SK-N-SH (cell line): ENCODE measurements at regions not wholly inside any gene's neighbourhood (a gene's known extent, or its start where the extent isn't known, plus 50 kb on each side); places are given as distances from the start of the nearest gene placed in this dataset.

Experiments
- CTCF ChIA-PET: fragments of 300-600, 350-600 bp; formaldehyde crosslinking; extraction: SDS; loops from one replicate; lab custom pipeline; 2021; lab: Yijun Ruan, JAX
- POLR2A ChIA-PET: fragments of 350-600 bp; sonication (Branson Sonifier 250); formaldehyde crosslinking; extraction: SDS; loops from one replicate; lab custom pipeline; 2020; ENCODE audit warnings: antibody characterized with exemption, inconsistent platforms; lab: Yijun Ruan, JAX
- DNase-seq: peaks from one replicate; pipeline ENCODE4 v3.0.0; 2012
- H2AFZ ChIP-seq: fragments of 200-600 bp; sonication (generic); 2 replicates; pipeline ENCODE4 v1.8.1; 2016; ENCODE audit warnings: antibody characterized with exemption, mild to moderate bottlenecking, low read depth
- H3F3A ChIP-seq: fragments of 200-600 bp; sonication (generic); replicated peaks from 2 replicates; pipeline ENCODE3; 2016; ENCODE audit warnings: antibody characterized with exemption, mild to moderate bottlenecking; ENCODE audit not compliant: insufficient read depth
- H3K27ac ChIP-seq, 2 experiments: fragments of 200-500 bp in 1 of 2; fragments of 200-600 bp in 1 of 2; sonication (Bioruptor generic) in 1 of 2; sonication (generic), shearing (Covaris generic) in 1 of 2; 2 replicates each; pipeline versions ENCODE4 v1.5.1 to v1.6.1; 2014 to 2016; ENCODE audit warnings: low read depth in 2 of 2, inconsistent platforms in 1 of 2, low read length in 1 of 2, mild to moderate bottlenecking in 1 of 2, mixed read lengths in 1 of 2
- H3K27me3 ChIP-seq: fragments of 200-600 bp; sonication (generic), shearing (Covaris generic); 2 replicates; pipeline ENCODE4 v1.6.1; 2016; ENCODE audit warnings: mixed run types; ENCODE audit not compliant: insufficient read depth
- H3K36me3 ChIP-seq, 2 experiments: fragments of 200-500 bp in 1 of 2; fragments of 200-600 bp in 1 of 2; sonication (Bioruptor generic) in 1 of 2; sonication (generic) in 1 of 2; replicated peaks in 1 of 2; 2 replicates each; pipeline versions ENCODE3 to v1.5.1; 2014 to 2016; ENCODE audit warnings: low read length in 1 of 2, mild to moderate bottlenecking in 1 of 2; ENCODE audit not compliant: insufficient read depth in 2 of 2, control insufficient read depth in 1 of 2
- H3K4me1 ChIP-seq, 2 experiments: fragments of 200-500 bp in 1 of 2; fragments of 200-600 bp in 1 of 2; sonication (Bioruptor generic) in 1 of 2; sonication (generic), shearing (Covaris generic) in 1 of 2; 2 replicates each; pipeline versions ENCODE4 v1.5.1 to v1.6.1; 2014 to 2016; ENCODE audit warnings: low read depth in 1 of 2, low read length in 1 of 2, mixed run types in 1 of 2; ENCODE audit not compliant: insufficient read depth in 2 of 2, control insufficient read depth in 1 of 2
- H3K4me2 ChIP-seq: fragments of 200-600 bp; sonication (generic), shearing (Covaris generic); 2 replicates; pipeline ENCODE4 v1.6.1; 2017; ENCODE audit warnings: mixed run types
- H3K4me3 ChIP-seq, 2 experiments: fragments of 200-500 bp in 1 of 2; fragments of 200-600 bp in 1 of 2; sonication (Bioruptor generic) in 1 of 2; sonication (generic), shearing (Covaris generic) in 1 of 2; 2 replicates each; pipeline versions ENCODE4 v1.5.1 to v1.8.1; 2014 to 2016; ENCODE audit warnings: low read depth in 2 of 2, inconsistent platforms in 1 of 2, low read length in 1 of 2, mild to moderate bottlenecking in 1 of 2, mixed read lengths in 1 of 2, moderate library complexity in 1 of 2
- H3K79me2 ChIP-seq: fragments of 200-600 bp; sonication (generic); 2 replicates; pipeline ENCODE4 v1.8.1; 2017; ENCODE audit warnings: mild to moderate bottlenecking; ENCODE audit not compliant: insufficient read depth
- H3K9ac ChIP-seq: fragments of 200-600 bp; sonication (generic); 2 replicates; pipeline ENCODE4 v1.6.1; 2017; ENCODE audit warnings: mixed run types
- H3K9me2 ChIP-seq: fragments of 200-600 bp; sonication (generic); 2 replicates; pipeline ENCODE4 v1.6.1; 2017; ENCODE audit warnings: mixed run types
- H3K9me3 ChIP-seq: fragments of 200-600 bp; sonication (generic); 2 replicates; pipeline ENCODE4 v1.6.1; 2017; ENCODE audit warnings: mixed run types, mild to moderate bottlenecking, moderate library complexity
- H4K20me1 ChIP-seq: fragments of 200-600 bp; sonication (generic); 2 replicates; pipeline ENCODE4 v1.6.1; 2017; ENCODE audit warnings: mild to moderate bottlenecking, mixed run types; ENCODE audit not compliant: insufficient read depth
- CHD2 ChIP-seq: fragments of 150-350 bp; IDR thresholded peaks from 2 replicates; pipeline ENCODE4 v1.6.1; 2018; ENCODE audit warnings: low read length; ENCODE audit not compliant: partially characterized antibody
- EP300 ChIP-seq, 2 experiments: IDR thresholded peaks; 2 replicates each; pipeline versions ENCODE4 v1.4.0 to v1.6.1; 2012; ENCODE audit warnings: borderline replicate concordance in 1 of 2, low read depth in 1 of 2, low read length in 1 of 2
- FOSL2 ChIP-seq: IDR thresholded peaks from 2 replicates; pipeline ENCODE4 v1.4.0; 2012; ENCODE audit warnings: low read depth, mild to moderate bottlenecking, moderate library complexity, borderline replicate concordance
- GABPA ChIP-seq: IDR thresholded peaks from 2 replicates; pipeline ENCODE4 v1.4.0; 2012; ENCODE audit warnings: low read depth, mild to moderate bottlenecking
- GATA2 ChIP-seq: sonication (generic); formaldehyde crosslinking; IDR thresholded peaks from 2 replicates; pipeline ENCODE4 v1.5.0; 2020; ENCODE audit warnings: mild to moderate bottlenecking, missing genetic modification reagents
- JUND ChIP-seq: IDR thresholded peaks from 2 replicates; pipeline ENCODE4 v1.4.0; 2012
- MAX ChIP-seq: IDR thresholded peaks from 2 replicates; pipeline ENCODE4 v1.4.0; 2012; ENCODE audit warnings: low read depth
- MXI1 ChIP-seq: IDR thresholded peaks from 2 replicates; pipeline ENCODE4 v1.6.1; 2012; ENCODE audit warnings: mild to moderate bottlenecking, low read depth, low read length, improper control_type of control experiment
- NFIC ChIP-seq: IDR thresholded peaks from 2 replicates; pipeline ENCODE4 v1.4.0; 2012; ENCODE audit warnings: borderline replicate concordance
- RAD21 ChIP-seq: IDR thresholded peaks from 2 replicates; pipeline ENCODE4 v1.6.1; 2012; ENCODE audit warnings: mild to moderate bottlenecking, low read length
- RCOR1 ChIP-seq: fragments of 150-350 bp; IDR thresholded peaks from 2 replicates; pipeline ENCODE4 v1.6.1; 2017; ENCODE audit warnings: antibody characterized with exemption, low read length
- SMC3 ChIP-seq: IDR thresholded peaks from 2 replicates; pipeline ENCODE4 v1.6.1; 2012; ENCODE audit warnings: low read depth, low read length, improper control_type of control experiment
- TCF12 ChIP-seq: IDR thresholded peaks from 2 replicates; pipeline ENCODE4 v1.4.0; 2012
- TEAD4 ChIP-seq: IDR thresholded peaks from 2 replicates; pipeline ENCODE4 v1.4.0; 2012; ENCODE audit warnings: mild to moderate bottlenecking, borderline replicate concordance; ENCODE audit not compliant: insufficient read depth
- YY1 ChIP-seq: IDR thresholded peaks from 2 replicates; pipeline ENCODE4 v1.4.0; 2012; ENCODE audit warnings: low read depth, mild to moderate bottlenecking
- WGBS: methylation state at CpG from one replicate; pipeline ENCODE4 v1.1.6; 2017; ENCODE audit warnings: low lambda C conversion rate; 5-methylcytosine and 5-hydroxymethylcytosine counted together

GRCh38 chr15:47507221-47507985 lies 209.9 kb upstream of the SEMA6D start:
- TF ChIP-seq JUND (no peak), GATA2 (peak; percentile 81), EP300 (IDR thresholded peaks at IDR 0.05; ENCODE audit: borderline replicate concordance in 1 of 2, low read depth in 1 of 2, low read length in 1 of 2) (peak in 1 of 2 experiments; percentile 85; a peak in 2 of 4 replicates), NFIC (no peak), SMC3 (no peak), MXI1 (no peak), YY1 (no peak), CHD2 (peak; percentile 35), RCOR1 (peak; percentile 88), TCF12 (peak; percentile 65), GABPA (no peak), RAD21 (peak; percentile 31), MAX (no peak)
- TF ChIP-seq, all 33 proteins: peak for 6
- WGBS, result 29% methylated on average over 6 of the region's 6 CpGs

GRCh38 chr15:47511261-47511660 lies 206.0 kb upstream of the SEMA6D start:
- Histone ChIP-seq H2AFZ (no peak overlapping the region), H3K4me1 (peaks cover 12 to 16% of the 10 kb centered on the region in 2 experiments; a peak in 3 of 4 replicates), H3K4me2 (no peak overlapping the region), H4K20me1 (no peaks in the 10 kb centered on the region), H3F3A (no peaks in the 10 kb centered on the region), H3K79me2 (no peaks in the 10 kb centered on the region), H3K9me2 (no peaks in the 10 kb centered on the region), H3K27me3 (no peaks in the 10 kb centered on the region), H3K36me3 (no peaks in the 10 kb centered on the region), H3K4me3 (no peak overlapping the region), H3K27ac (no peak overlapping the region), H3K9ac (no peak overlapping the region), H3K9me3 (no peaks in the 10 kb centered on the region)
- DNase-seq, result no peak
- WGBS, result 42% methylated on average over 1 of the region's 1 CpG
- TF ChIP-seq FOSL2, result no peak
- no peak for TF ChIP-seq TEAD4
- TF ChIP-seq TCF12, result no peak
- ChIA-PET POLR2A (no interaction called here), CTCF (interaction anchor here (1.2 kb wide), 1 partner anchor 315 kb away, joined by 5 read pairs; no protein-coding TSS in a partner anchor)

More at GRCh38 chr15:47507221-47507985, 209.9 kb upstream of the SEMA6D start:
- POLR2A ChIA-PET, result interaction anchor here (0.7 to 1.8 kb wide), 2 partner anchors 9 to 312 kb away, joined by 3 to 4 read pairs; no protein-coding TSS in a partner anchor
- no peaks in the 10 kb centered on the region for H4K20me1 ChIP-seq
- H3K27me3 ChIP-seq, result no peaks in the 10 kb centered on the region
- no peaks in the 10 kb centered on the region for H3F3A ChIP-seq
- peak; percentile 49 for DNase-seq
- H3K4me1 ChIP-seq, result peaks cover 10 to 36% of the 10 kb centered on the region in 2 experiments; a peak in 3 of 4 replicates
- H3K9ac ChIP-seq, result no peak overlapping the region
- no peaks in the 10 kb centered on the region for H3K9me3 ChIP-seq
- CTCF ChIA-PET, result interaction anchor here (1.0 to 2.1 kb wide), 5 partner anchors 20 to 481 kb away, joined by 3 to 6 read pairs (median 3); partner anchors contain the start of gene SEMA6D
- H2AFZ ChIP-seq, result no peak overlapping the region
- H3K9me2 ChIP-seq, result no peaks in the 10 kb centered on the region
- no peak overlapping the region for H3K4me2 ChIP-seq
- no peaks in the 10 kb centered on the region for H3K79me2 ChIP-seq
- H3K27ac ChIP-seq, result peak overlapping the region in 1 of 2 experiments; percentile 89; a peak in 2 of 4 replicates
- H3K4me3 ChIP-seq, result no peak overlapping the region
- no peaks in the 10 kb centered on the region for H3K36me3 ChIP-seq
